Neural progenitor cell (in vitro differentiated cells): ENCODE measurements at regions not wholly inside any gene's neighbourhood (a gene's known extent, or its start where the extent isn't known, plus 50 kb on each side); places are given as distances from the start of the nearest gene placed in this dataset.

Experiments used
- DNase-seq: peaks from one replicate; pipeline ENCODE4 v3.0.0-alpha.2; 2016; ENCODE audit warnings: low spot score
- H2AFZ ChIP-seq: fragments of 200-600 bp; sonication (generic); replicated peaks from 2 replicates; pipeline ENCODE4 v1.6.1; 2016; ENCODE audit warnings: antibody characterized with exemption
- H3F3A ChIP-seq: fragments of 200-600 bp; sonication (generic); 2 replicates; pipeline ENCODE4 v1.6.1; 2016; ENCODE audit warnings: antibody characterized with exemption, low read depth
- H3K27ac ChIP-seq: fragments of 200-600 bp; sonication (generic); 2 replicates; pipeline ENCODE4 v1.5.1; 2016; ENCODE audit warnings: mild to moderate bottlenecking
- H3K27me3 ChIP-seq: fragments of 200-600 bp; sonication (generic); 2 replicates; pipeline ENCODE4 v1.6.1; 2016; ENCODE audit warnings: mild to moderate bottlenecking, moderate library complexity
- H3K36me3 ChIP-seq: fragments of 200-600 bp; sonication (generic); 2 replicates; pipeline ENCODE4 v1.5.1; 2016
- H3K4me1 ChIP-seq: fragments of 200-600 bp; sonication (generic); 2 replicates; pipeline ENCODE4 v1.6.1; 2016; ENCODE audit warnings: mixed run types
- H3K4me2 ChIP-seq: fragments of 200-600 bp; sonication (generic); 2 replicates; pipeline ENCODE4 v1.6.1; 2016
- H3K4me3 ChIP-seq: fragments of 200-600 bp; sonication (generic); 2 replicates; pipeline ENCODE4 v1.5.1; 2016
- H3K79me2 ChIP-seq: fragments of 200-600 bp; sonication (generic); 2 replicates; pipeline ENCODE4 v1.6.1; 2016; ENCODE audit warnings: low read depth
- H3K9ac ChIP-seq: fragments of 200-600 bp; sonication (generic); 2 replicates; pipeline ENCODE4 v1.6.1; 2016
- H3K9me3 ChIP-seq: fragments of 200-600 bp; sonication (generic); 2 replicates; pipeline ENCODE4 v1.5.1; 2016; ENCODE audit warnings: low read depth
- H4K20me1 ChIP-seq: fragments of 200-600 bp; sonication (generic); 2 replicates; pipeline ENCODE4 v1.6.1; 2016; ENCODE audit warnings: low read depth
- H3K27ac Mint-ChIP-seq: 3 replicates; pipeline ENCODE4 v1.8.0; 2021; ENCODE audit warnings: mixed read lengths
- H3K27me3 Mint-ChIP-seq: 2 replicates; pipeline ENCODE4 v1.8.0; 2022; ENCODE audit warnings: low read depth, mild to moderate bottlenecking, inconsistent platforms, moderate library complexity, mixed read lengths; ENCODE audit not compliant: insufficient read depth
- H3K36me3 Mint-ChIP-seq: 3 replicates; pipeline ENCODE4 v1.8.0; 2021; ENCODE audit warnings: mixed read lengths
- H3K4me1 Mint-ChIP-seq: 3 replicates; pipeline ENCODE4 v1.8.0; 2021; ENCODE audit warnings: mixed read lengths
- H3K4me3 Mint-ChIP-seq: 3 replicates; pipeline ENCODE4 v1.8.0; 2021; ENCODE audit warnings: mild to moderate bottlenecking, moderate library complexity, mixed read lengths
- H3K9me3 Mint-ChIP-seq: 3 replicates; pipeline ENCODE4 v1.8.0; 2020; ENCODE audit warnings: mixed read lengths
- CTCF ChIP-seq: fragments of 200-600 bp; sonication (generic); IDR thresholded peaks from 2 replicates; pipeline ENCODE4 v1.5.1; 2017; ENCODE audit warnings: antibody characterized with exemption, mild to moderate bottlenecking
- EZH2 ChIP-seq: fragments of 200-600 bp; sonication (generic); IDR thresholded peaks from 2 replicates; pipeline ENCODE4 v1.6.1; 2017; ENCODE audit warnings: antibody characterized with exemption, mild to moderate bottlenecking, moderate library complexity
- EZH2phosphoT487 ChIP-seq: fragments of 200-600 bp; sonication (generic); IDR thresholded peaks from 2 replicates; pipeline ENCODE4 v1.6.1; 2017; ENCODE audit warnings: antibody characterized with exemption

- H3K36me3 ChIP-seq, result no peaks in the 10 kb centered on the region
- no peaks in the 10 kb centered on the region for H3K9me3 Mint-ChIP-seq
- H3F3A ChIP-seq, result no peaks in the 10 kb centered on the region
- no peak overlapping the region for H3K4me2 ChIP-seq
- H3K27ac ChIP-seq, result no peak overlapping the region
- no peak for DNase-seq
- H3K4me1 ChIP-seq, result no peaks in the 10 kb centered on the region
- no peak overlapping the region for H3K9ac ChIP-seq
- no peaks in the 10 kb centered on the region for H3K36me3 Mint-ChIP-seq
- no peak overlapping the region for H2AFZ ChIP-seq
- H3K4me3 Mint-ChIP-seq, result no peak overlapping the region
- H3K27me3 Mint-ChIP-seq, result no peaks in the 10 kb centered on the region
- no peak for TF ChIP-seq CTCF
- no peak for TF ChIP-seq EZH2
- TF ChIP-seq EZH2phosphoT487, result no peak
- H3K4me1 Mint-ChIP-seq, result no peaks in the 10 kb centered on the region
- H3K27me3 ChIP-seq, result no peaks in the 10 kb centered on the region
- H3K4me3 ChIP-seq, result no peak overlapping the region
- no peaks in the 10 kb centered on the region for H3K79me2 ChIP-seq
- no peaks in the 10 kb centered on the region for H4K20me1 ChIP-seq
- H3K9me3 ChIP-seq, result no peaks in the 10 kb centered on the region
- H3K27ac Mint-ChIP-seq, result no peak overlapping the region
Observed at GRCh38 chr2:166560022-166560421, 66.0 kb upstream of the SCN7A start.

- no peaks in the 10 kb centered on the region for H3K4me1 ChIP-seq
- no peak overlapping the region for H3K4me2 ChIP-seq
- Mint-ChIP-seq H3K4me1 (no peaks in the 10 kb centered on the region), H3K27me3 (no peaks in the 10 kb centered on the region), H3K9me3 (no peaks in the 10 kb centered on the region), H3K36me3 (no peaks in the 10 kb centered on the region), H3K27ac (no peak overlapping the region), H3K4me3 (no peak overlapping the region)
- H3K27me3 ChIP-seq, result no peaks in the 10 kb centered on the region
- no peak overlapping the region for H3K9ac ChIP-seq
- DNase-seq, result no peak
- no peak overlapping the region for H3K4me3 ChIP-seq
- no peak overlapping the region for H3K27ac ChIP-seq
- no peaks in the 10 kb centered on the region for H3K9me3 ChIP-seq
- H2AFZ ChIP-seq, result no peak overlapping the region
- no peaks in the 10 kb centered on the region for H3K36me3 ChIP-seq
- no peaks in the 10 kb centered on the region for H3F3A ChIP-seq
- TF ChIP-seq EZH2, result no peak
- no peaks in the 10 kb centered on the region for H4K20me1 ChIP-seq
- H3K79me2 ChIP-seq, result no peaks in the 10 kb centered on the region
Observed at GRCh38 chr2:166550923-166551322, 56.9 kb upstream of the SCN7A start.

GRCh38 chr2:166545473-166545872 is 51.4 kb upstream of the SCN7A start:
- H4K20me1 ChIP-seq, result no peaks in the 10 kb centered on the region
- H3K4me1 ChIP-seq, result no peaks in the 10 kb centered on the region
- Mint-ChIP-seq H3K27ac (no peak overlapping the region), H3K9me3 (no peaks in the 10 kb centered on the region), H3K36me3 (no peaks in the 10 kb centered on the region), H3K27me3 (no peaks in the 10 kb centered on the region), H3K4me3 (no peak overlapping the region), H3K4me1 (no peaks in the 10 kb centered on the region)
- no peak overlapping the region for H3K4me3 ChIP-seq
- H3F3A ChIP-seq, result no peaks in the 10 kb centered on the region
- no peaks in the 10 kb centered on the region for H3K79me2 ChIP-seq
- no peak overlapping the region for H2AFZ ChIP-seq
- H3K4me2 ChIP-seq, result no peak overlapping the region
- DNase-seq, result no peak
- no peaks in the 10 kb centered on the region for H3K27me3 ChIP-seq
- H3K9ac ChIP-seq, result no peak overlapping the region
- H3K27ac ChIP-seq, result no peak overlapping the region
- no peak for TF ChIP-seq EZH2phosphoT487
- no peak for TF ChIP-seq EZH2
- no peak for TF ChIP-seq CTCF
- no peaks in the 10 kb centered on the region for H3K36me3 ChIP-seq
- no peaks in the 10 kb centered on the region for H3K9me3 ChIP-seq
